ENCODE measurements at regions not wholly inside any gene's neighbourhood (a gene's known extent, or its start where the extent isn't known, plus 50 kb on each side); places are given as distances from the start of the nearest gene placed in this dataset.
"Not testable (repeated sequence)": the region's sequence is repeated elsewhere in the genome, so short reads cannot be mapped to it uniquely, and the experiment has no call there.

GRCh38 chr15:81725590-81725989, 320.2 kb downstream of the MEX3B start:
- H3K9me3 ChIP-seq: no peaks in the 10 kb centered on the region
- H3K36me3 ChIP-seq: no peaks in the 10 kb centered on the region
- H3K4me3 ChIP-seq: no peak overlapping the region
- H3K4me1 ChIP-seq (ENCODE audit: insufficient read depth): no peaks in the 10 kb centered on the region
- TF ChIP-seq, protein P1, sequence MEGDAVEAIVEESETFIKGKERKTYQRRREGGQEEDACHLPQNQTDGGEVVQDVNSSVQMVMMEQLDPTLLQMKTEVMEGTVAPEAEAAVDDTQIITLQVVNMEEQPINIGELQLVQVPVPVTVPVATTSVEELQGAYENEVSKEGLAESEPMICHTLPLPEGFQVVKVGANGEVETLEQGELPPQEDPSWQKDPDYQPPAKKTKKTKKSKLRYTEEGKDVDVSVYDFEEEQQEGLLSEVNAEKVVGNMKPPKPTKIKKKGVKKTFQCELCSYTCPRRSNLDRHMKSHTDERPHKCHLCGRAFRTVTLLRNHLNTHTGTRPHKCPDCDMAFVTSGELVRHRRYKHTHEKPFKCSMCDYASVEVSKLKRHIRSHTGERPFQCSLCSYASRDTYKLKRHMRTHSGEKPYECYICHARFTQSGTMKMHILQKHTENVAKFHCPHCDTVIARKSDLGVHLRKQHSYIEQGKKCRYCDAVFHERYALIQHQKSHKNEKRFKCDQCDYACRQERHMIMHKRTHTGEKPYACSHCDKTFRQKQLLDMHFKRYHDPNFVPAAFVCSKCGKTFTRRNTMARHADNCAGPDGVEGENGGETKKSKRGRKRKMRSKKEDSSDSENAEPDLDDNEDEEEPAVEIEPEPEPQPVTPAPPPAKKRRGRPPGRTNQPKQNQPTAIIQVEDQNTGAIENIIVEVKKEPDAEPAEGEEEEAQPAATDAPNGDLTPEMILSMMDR (IDR thresholded peaks at IDR 0.05): no peak
- TF ChIP-seq EP300 (IDR thresholded peaks at IDR 0.05) (no peak), POLR2A (IDR thresholded peaks at IDR 0.05) (no peak)
- no peak overlapping the region for H3K27ac ChIP-seq
- DNase-seq: no peak
- WGBS, 3 donors: 85 to 91% (median 88%) methylated on average over 1 of the region's 1 CpG
- no peaks in the 10 kb centered on the region for H3K27me3 ChIP-seq
- intact Hi-C loops (cut with DNase I): no loop called here

GRCh38 chr15:81724536-81724935, 321.3 kb downstream of the MEX3B start:
- 39 to 52% (median 48%) methylated on average over 2 of the region's 2 CpGs for WGBS, 3 donors
- Histone ChIP-seq H3K4me3 (no peak overlapping the region), H3K36me3 (no peaks in the 10 kb centered on the region), H3K27me3 (no peaks in the 10 kb centered on the region), H3K27ac (no peak overlapping the region), H3K9me3 (no peaks in the 10 kb centered on the region), H3K4me1 (ENCODE audit: insufficient read depth) (no peaks in the 10 kb centered on the region)
- no peak for DNase-seq
- intact Hi-C loops (cut with DNase I): no loop called here
- TF ChIP-seq EP300 (IDR thresholded peaks at IDR 0.05) (no peak), POLR2A (IDR thresholded peaks at IDR 0.05) (no peak)
- TF ChIP-seq, protein P1 (IDR thresholded peaks at IDR 0.05): no peak

DNA sequence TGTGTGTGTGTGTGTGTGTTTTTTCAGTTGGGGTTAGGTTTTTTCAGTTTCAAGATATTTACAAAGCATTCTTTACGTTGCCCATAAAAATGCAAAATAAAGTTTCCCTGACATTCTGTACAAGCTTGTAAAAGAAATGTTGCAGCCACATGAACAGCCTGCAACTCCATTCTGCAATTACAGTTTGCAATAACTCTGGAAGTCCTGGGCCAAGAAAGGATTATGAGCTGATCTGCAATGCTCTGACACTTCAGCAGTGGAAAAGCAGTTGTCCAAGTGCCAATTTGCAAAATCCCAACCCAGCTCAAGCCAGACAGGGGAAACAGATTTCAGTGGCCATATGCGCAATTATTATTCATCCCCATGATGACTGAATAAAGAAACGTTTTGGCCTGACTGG, 322.1 kb downstream of the MEX3B start:
- 56 to 66% (median 58%) methylated on average over 3 of the region's 3 CpGs for WGBS, 3 donors
- Histone ChIP-seq H3K4me3 (no peak overlapping the region), H3K27me3 (no peaks in the 10 kb centered on the region), H3K36me3 (no peaks in the 10 kb centered on the region), H3K27ac (no peak overlapping the region), H3K4me1 (ENCODE audit: insufficient read depth) (no peaks in the 10 kb centered on the region), H3K9me3 (no peaks in the 10 kb centered on the region)
- TF ChIP-seq, protein P1 (IDR thresholded peaks at IDR 0.05): no peak
- no peak for TF ChIP-seq POLR2A (IDR thresholded peaks at IDR 0.05)
- no peak for TF ChIP-seq EP300 (IDR thresholded peaks at IDR 0.05)
- no peak for DNase-seq
- intact Hi-C loops (cut with DNase I): no loop called here

DNA sequence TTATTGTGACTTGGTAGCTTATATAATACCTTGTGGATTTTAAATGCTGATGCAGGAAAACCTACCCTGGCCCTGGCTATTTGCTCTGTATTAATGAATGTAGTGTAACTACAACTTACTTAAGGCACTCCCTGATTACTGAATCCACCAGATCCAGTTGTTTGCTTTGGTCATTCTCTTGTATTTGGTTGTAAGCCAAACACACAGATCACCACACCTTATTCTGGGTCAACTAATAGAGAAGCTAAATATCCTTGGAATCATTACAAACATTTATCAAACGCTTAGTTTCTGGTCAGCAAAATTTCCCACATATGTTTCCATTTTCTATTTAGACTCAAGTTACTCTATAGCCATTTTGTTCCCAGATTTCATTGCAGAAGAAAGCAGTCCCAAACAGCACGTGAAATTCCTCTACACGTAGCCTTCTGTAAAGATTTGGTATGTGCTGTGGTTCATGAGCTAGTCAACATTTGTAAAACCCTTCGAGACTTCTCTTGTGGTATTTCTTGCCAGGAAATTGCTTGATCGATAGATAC, 322.6 kb downstream of the MEX3B start:
- TF ChIP-seq, protein P1 (IDR thresholded peaks at IDR 0.05): no peak
- TF ChIP-seq POLR2A (IDR thresholded peaks at IDR 0.05) (no peak), EP300 (IDR thresholded peaks at IDR 0.05) (no peak)
- Histone ChIP-seq H3K4me3 (no peak overlapping the region), H3K4me1 (ENCODE audit: insufficient read depth) (no peaks in the 10 kb centered on the region), H3K9me3 (no peaks in the 10 kb centered on the region), H3K36me3 (no peaks in the 10 kb centered on the region), H3K27ac (no peak overlapping the region), H3K27me3 (no peaks in the 10 kb centered on the region)
- DNase-seq: no peak
- intact Hi-C loops (cut with DNase I): no loop called here
- WGBS, 3 donors: 64 to 81% (median 72%) methylated on average over 5 of the region's 5 CpGs

- H3K27ac ChIP-seq; intact Hi-C loops (cut with DNase I); H3K4me3 ChIP-seq; H3K27me3 ChIP-seq; H3K4me1 ChIP-seq (ENCODE audit: insufficient read depth); DNase-seq; H3K9me3 ChIP-seq; H3K36me3 ChIP-seq: not testable (repeated sequence)
- 94 to 98% (median 96%) methylated on average over 2 of the region's 2 CpGs for WGBS, 3 donors
Measured at GRCh38 chr15:81716468-81716867, 329.4 kb downstream of the MEX3B start.
